Aorta (tissue), 5 donors: ENCODE measurements at regions not wholly inside any gene's neighbourhood (a gene's known extent, or its start where the extent isn't known, plus 50 kb on each side); places are given as distances from the start of the nearest gene placed in this dataset.

Experiments
- ATAC-seq: fragments of 200-7000 bp; cut with Tn5 transposase; one replicate; pipeline ENCODE4 v1.9.1; 2022; ENCODE audit warnings: moderate library complexity; ENCODE audit not compliant: low FRiP score
- DNase-seq, 2 donors: peaks; one replicate each; pipeline ENCODE4 v3.0.0-alpha.2; 2020
- H3K27ac ChIP-seq, 2 donors: one replicate each; pipeline ENCODE4 v1.5.1; 2013; ENCODE audit warnings: low read length in 2 of 2, mild to moderate bottlenecking in 2 of 2, moderate library complexity in 2 of 2, control low read depth in 1 of 2, inconsistent platforms in 1 of 2, low read depth in 1 of 2
- H3K27me3 ChIP-seq, 2 donors: one replicate each; pipeline ENCODE4 v1.6.1; 2013; ENCODE audit warnings: control low read depth in 1 of 2, low read length in 1 of 2, mild to moderate bottlenecking in 1 of 2, moderate library complexity in 1 of 2; ENCODE audit not compliant: insufficient read depth in 2 of 2, control insufficient read depth in 1 of 2
- H3K36me3 ChIP-seq, 2 donors: one replicate each; pipeline ENCODE4 v1.6.1; 2013; ENCODE audit warnings: control low read depth in 1 of 2, low read length in 1 of 2, mild to moderate bottlenecking in 1 of 2; ENCODE audit not compliant: insufficient read depth in 2 of 2, control insufficient read depth in 1 of 2
- H3K4me1 ChIP-seq, 2 donors: one replicate each; pipeline ENCODE4 v1.6.1; 2013; ENCODE audit warnings: low read length in 2 of 2, control low read depth in 1 of 2, mild to moderate bottlenecking in 1 of 2, moderate library complexity in 1 of 2; ENCODE audit not compliant: insufficient read depth in 2 of 2, control insufficient read depth in 1 of 2
- H3K4me3 ChIP-seq, 2 donors: one replicate each; pipeline ENCODE4 v1.5.1; 2013; ENCODE audit warnings: low read length in 2 of 2, control low read depth in 1 of 2, mild to moderate bottlenecking in 1 of 2
- H3K9me3 ChIP-seq: one replicate; pipeline ENCODE4 v1.6.1; 2013; ENCODE audit warnings: mild to moderate bottlenecking, low read length; ENCODE audit not compliant: control insufficient read depth
- WGBS, 2 donors: extraction: QIAGEN DNeasy Blood & Tissue Kit; methylation state at CpG; one replicate each; pipeline ENCODE4 v1.1.7; 2013; 5-methylcytosine and 5-hydroxymethylcytosine counted together
- intact Hi-C, 2 donors: fragments of 100-400 bp; cut with DNase I; formaldehyde crosslinking; loops; one replicate each; pipeline versions ENCODE4 v1.14.2 to v1.15.0; 2022
- donor health status: healthy with polysubstance abuse.
- donor health status: Bipolar disorder and iron deficiency.
- donor health status: DM: no; HTN: no; CAD: no.
- donor health status: DM: no; HTN: no; CAD: no.
- donor health status: DM: yes; HTN: yes; CAD: no.

DNA sequence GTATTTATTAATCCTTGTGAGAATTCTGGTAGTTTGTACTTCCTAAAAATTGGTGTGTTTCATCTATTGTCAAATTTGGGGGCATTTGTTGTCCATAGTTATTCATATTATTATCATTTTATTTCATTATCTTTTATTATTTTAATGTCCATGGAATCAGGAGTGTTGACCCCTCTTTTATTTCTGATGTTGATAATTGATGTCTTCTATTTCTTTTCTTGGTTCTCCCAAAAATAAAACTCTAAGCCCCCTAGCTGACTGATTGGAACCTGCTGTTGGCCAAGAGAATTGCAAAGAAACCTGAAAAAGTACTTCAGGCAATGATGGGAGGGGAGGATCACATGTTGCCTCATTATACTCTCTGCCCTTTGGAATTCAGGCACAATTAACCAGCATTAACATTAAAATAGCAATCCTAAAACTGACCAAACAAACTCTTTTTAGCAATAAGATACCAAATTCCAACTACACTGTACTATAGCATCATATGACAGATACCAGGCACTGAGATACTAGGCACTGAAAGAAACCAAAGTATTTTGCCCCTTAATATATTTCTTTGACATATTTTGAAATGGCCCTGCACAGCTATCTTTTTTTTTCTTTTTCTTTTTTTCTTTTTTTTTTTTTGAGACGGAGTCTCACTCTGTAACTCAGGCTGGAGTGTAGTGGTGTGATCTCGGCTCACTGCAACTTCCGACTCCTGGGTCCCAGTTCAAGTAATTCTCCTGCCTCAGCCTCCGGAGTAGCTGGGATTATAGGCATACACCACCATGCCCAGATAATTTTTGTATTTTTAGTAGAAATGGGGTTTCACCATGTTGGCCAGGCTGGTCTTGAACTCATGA, 1097.2 kb upstream of the CNTNAP5 start:
- Histone ChIP-seq H3K36me3 (no peaks in the 10 kb centered on the region), H3K9me3 (no peaks in the 10 kb centered on the region), H3K4me1 (no peaks in the 10 kb centered on the region), H3K27me3 (no peaks in the 10 kb centered on the region), H3K27ac (no peak overlapping the region), H3K4me3 (no peak overlapping the region)
- DNase-seq, result no peak
- no peak for ATAC-seq
- 73 to 74% methylated on average over 4 of the region's 4 CpGs for WGBS, 2 donors
- intact Hi-C loops, result no loop called here

DNA sequence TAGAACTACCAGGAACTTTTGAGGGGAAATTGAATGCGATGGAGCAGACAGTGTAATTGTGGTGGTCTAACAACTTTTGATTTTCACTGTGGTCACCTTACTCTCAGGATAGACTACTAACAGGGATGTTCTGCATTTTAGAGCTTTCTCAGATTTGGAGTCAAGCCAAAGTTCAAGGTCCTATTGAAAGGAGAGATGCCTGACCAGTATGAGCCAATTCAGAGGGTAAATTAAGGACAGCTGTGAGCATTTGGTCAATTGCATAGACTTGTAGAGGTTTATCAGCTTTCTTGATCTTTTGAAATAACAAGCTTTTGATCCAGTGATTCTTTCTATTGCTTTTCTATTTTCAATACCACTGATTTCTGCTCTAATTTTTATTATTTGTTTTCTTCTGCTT, 1095.7 kb upstream of the CNTNAP5 start:
- DNase-seq, result no peak
- H3K27me3 ChIP-seq, result no peaks in the 10 kb centered on the region
- no peak overlapping the region for H3K4me3 ChIP-seq
- 93 to 100% methylated on average over 1 of the region's 1 CpG for WGBS, 2 donors
- H3K27ac ChIP-seq, result no peak overlapping the region
- no peaks in the 10 kb centered on the region for H3K36me3 ChIP-seq
- no peaks in the 10 kb centered on the region for H3K4me1 ChIP-seq
- ATAC-seq, result no peak
- intact Hi-C loops, result no loop called here
- no peaks in the 10 kb centered on the region for H3K9me3 ChIP-seq

DNA sequence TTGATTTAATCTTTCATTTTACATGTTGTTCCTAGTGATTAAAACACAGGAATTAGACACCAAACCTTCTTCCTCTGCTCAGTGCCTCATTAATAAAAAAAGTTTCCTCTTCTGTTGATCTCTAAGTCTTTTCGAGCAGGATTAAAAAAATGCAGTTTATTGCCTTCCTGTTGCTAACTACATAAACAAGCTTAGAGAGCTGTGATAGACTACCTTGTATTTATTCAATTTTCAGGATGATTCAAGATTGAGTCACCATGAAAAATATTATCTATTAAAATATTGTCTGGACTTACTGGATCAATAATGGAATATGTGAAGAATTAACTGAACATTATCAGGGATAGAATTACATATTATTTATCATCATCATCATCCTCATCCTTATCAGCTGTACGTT, 1089.6 kb upstream of the CNTNAP5 start:
- Histone ChIP-seq H3K27ac (no peak overlapping the region), H3K4me1 (no peaks in the 10 kb centered on the region), H3K36me3 (no peaks in the 10 kb centered on the region), H3K27me3 (no peaks in the 10 kb centered on the region), H3K4me3 (no peak overlapping the region), H3K9me3 (no peaks in the 10 kb centered on the region)
- WGBS, 2 donors, result 48 to 52% methylated on average over 2 of the region's 2 CpGs
- ATAC-seq (no peak), DNase-seq (no peak)
- intact Hi-C loops, result no loop called here

DNA sequence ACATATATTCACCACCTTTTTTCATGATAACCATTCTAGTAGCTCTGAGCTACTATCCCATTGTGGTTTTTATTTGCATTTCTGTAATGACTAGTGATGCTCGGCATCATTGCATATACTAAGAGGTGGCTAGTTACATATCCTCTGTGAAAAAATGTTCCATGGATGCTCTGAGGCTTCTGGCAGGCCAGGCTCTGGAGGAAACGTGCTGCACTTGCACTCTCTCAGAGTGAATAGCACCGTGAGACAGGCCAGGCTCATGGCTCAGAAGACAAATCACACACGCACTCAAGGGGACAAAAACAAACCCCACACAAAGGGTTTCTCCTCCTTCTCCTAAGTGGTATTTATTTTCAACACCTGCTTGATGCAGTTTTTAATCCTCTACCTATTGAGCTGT, 1085.3 kb upstream of the CNTNAP5 start:
- 53 to 55% methylated on average over 4 of the region's 4 CpGs for WGBS, 2 donors
- Histone ChIP-seq H3K4me3 (no peak overlapping the region), H3K36me3 (no peaks in the 10 kb centered on the region), H3K27me3 (no peaks in the 10 kb centered on the region), H3K9me3 (no peaks in the 10 kb centered on the region), H3K27ac (no peak overlapping the region), H3K4me1 (no peaks in the 10 kb centered on the region)
- no peak for DNase-seq
- intact Hi-C loops, result no loop called here
- no peak for ATAC-seq

DNA sequence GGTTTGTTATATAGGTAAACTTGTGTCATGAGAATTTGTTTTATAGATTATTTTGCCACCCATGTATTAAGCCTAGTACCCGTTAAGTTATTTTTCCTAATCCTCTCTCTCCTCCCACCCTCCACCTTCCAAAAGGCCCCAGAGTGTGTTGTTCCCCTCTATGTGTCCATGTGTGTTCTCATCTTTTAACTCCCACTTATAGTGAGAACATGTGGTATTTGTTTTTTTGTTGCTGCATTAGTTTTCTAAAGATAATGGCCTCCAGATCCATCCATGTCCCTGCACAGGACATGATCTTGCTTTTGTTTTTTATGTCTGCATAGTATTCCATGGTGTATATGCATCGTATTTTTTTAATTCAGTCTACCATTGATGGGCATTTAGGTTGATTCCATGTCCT, 1075.6 kb upstream of the CNTNAP5 start:
- Histone ChIP-seq H3K4me3 (no peak overlapping the region), H3K27ac (no peak overlapping the region), H3K4me1 (no peaks in the 10 kb centered on the region), H3K9me3 (no peaks in the 10 kb centered on the region), H3K36me3 (no peaks in the 10 kb centered on the region), H3K27me3 (no peaks in the 10 kb centered on the region)
- ATAC-seq (no peak), DNase-seq (no peak)
- intact Hi-C loops, result no loop called here
- WGBS, 2 donors, result 88 to 89% methylated on average over 2 of the region's 2 CpGs

DNA sequence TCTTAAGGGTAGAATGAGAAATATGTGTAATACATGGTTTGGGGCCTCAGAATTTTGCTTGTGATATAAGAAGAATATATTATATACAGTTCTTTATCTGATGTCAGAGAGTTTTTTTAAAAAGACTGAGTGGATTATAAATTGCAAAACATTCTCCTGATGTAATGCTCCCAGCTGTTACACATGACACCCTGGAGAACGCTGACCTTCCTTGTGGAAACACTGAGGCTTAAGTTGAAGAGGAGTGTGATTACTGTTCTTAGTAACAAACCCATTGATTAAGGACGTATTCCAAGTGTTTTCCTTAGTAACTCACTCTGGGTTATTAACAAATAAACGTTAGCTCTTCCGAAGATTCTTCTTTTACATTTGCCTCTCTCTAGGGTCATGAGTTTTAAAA, 1069.3 kb upstream of the CNTNAP5 start:
- 32 to 42% methylated on average over 4 of the region's 4 CpGs for WGBS, 2 donors
- no peak for DNase-seq
- H3K4me3 ChIP-seq, result no peak overlapping the region
- no peaks in the 10 kb centered on the region for H3K27me3 ChIP-seq
- H3K27ac ChIP-seq, result no peak overlapping the region
- H3K9me3 ChIP-seq, result no peaks in the 10 kb centered on the region
- no peak for ATAC-seq
- intact Hi-C loops, result no loop called here
- H3K36me3 ChIP-seq, result no peaks in the 10 kb centered on the region
- H3K4me1 ChIP-seq, result no peaks in the 10 kb centered on the region

DNA sequence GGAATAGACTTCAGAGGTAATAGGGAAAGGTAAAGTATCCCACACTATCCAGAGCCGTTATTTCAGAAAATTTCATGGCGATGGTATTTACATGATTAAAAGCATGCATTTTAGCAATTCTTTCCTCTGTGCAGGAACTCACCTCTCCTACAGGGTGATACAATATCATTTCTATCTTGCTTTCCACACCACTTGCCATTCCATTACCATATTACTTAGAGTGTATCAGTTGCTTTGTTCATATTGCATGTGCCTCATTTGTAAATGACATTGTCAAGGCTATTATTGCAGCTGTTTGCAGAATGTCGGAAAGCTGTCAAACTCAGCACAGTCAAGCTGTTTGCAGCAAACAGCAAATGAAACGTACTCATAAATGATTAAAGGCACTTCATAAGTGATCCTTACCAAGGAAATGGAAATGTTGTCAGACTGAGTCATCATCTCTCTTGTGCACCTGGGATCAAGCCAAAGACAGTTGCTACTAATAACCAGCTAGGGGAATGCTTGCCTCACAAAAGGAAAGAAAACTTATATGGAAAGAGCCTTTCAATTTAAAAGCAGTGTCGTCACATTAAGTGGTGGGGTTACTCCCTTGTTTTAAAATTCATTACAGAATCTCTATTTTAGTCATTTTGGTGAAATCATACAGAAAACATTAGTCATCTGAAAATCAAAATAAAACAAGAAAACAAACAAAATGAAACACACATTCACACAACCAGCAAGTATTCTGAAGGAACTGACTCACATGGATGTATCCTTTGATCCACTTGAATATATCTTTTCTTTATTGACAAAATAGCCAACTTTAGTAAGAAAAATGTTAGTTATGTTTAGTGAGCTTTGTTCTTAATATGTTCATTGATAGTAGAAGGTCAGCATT, 1064.1 kb upstream of the CNTNAP5 start:
- DNase-seq (no peak), ATAC-seq (no peak)
- no peak overlapping the region for H3K4me3 ChIP-seq
- H3K36me3 ChIP-seq, result no peaks in the 10 kb centered on the region
- intact Hi-C loops, result no loop called here
- H3K9me3 ChIP-seq, result no peaks in the 10 kb centered on the region
- H3K27me3 ChIP-seq, result no peaks in the 10 kb centered on the region
- H3K27ac ChIP-seq, result no peak overlapping the region
- H3K4me1 ChIP-seq, result no peaks in the 10 kb centered on the region
- WGBS, 2 donors, result 61 to 64% methylated on average over 5 of the region's 5 CpGs

DNA sequence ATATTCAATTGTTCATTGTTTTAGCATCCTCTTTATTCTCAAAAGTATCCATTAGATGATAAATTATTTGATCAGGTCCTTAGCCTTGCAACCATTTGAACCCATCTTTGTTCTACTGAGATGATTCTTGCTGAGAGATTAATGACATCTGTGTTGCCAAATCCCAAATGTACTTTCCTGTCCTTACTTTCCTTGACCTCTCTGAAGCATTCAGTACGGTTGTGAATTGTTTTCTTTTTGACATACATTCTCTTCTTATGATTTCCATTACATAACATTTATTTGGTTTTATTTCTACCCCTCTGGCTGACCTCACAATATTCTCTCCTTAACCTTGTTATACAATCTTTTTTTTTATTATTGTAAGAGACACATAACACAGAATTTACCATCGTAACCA, 1058.6 kb upstream of the CNTNAP5 start:
- Histone ChIP-seq H3K4me1 (no peaks in the 10 kb centered on the region), H3K9me3 (no peaks in the 10 kb centered on the region), H3K36me3 (no peaks in the 10 kb centered on the region), H3K4me3 (no peak overlapping the region), H3K27ac (no peak overlapping the region), H3K27me3 (no peaks in the 10 kb centered on the region)
- intact Hi-C loops, result no loop called here
- DNase-seq (no peak), ATAC-seq (no peak)
- 58 to 69% methylated on average over 2 of the region's 2 CpGs for WGBS, 2 donors

DNA sequence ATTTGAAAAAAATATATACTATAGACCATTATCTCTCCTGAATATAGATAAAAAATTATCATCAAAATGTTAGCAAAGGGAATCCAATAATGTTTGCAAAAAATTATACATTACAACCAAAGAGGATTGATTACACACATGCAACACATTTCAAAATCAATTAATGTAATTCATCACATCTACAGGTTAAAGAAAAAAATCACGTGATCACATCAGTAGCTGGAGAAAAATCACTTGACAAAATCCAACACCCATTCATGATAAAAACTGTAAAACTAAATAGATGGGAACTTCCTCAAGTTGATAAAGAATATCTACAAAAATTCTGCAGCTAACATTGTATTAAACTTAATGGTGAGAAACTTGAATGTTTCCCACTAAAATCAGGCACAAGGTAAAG, 1047.5 kb upstream of the CNTNAP5 start:
- no peak for ATAC-seq
- no peaks in the 10 kb centered on the region for H3K4me1 ChIP-seq
- WGBS, 2 donors, result 68 to 70% methylated on average over 1 of the region's 1 CpG

More for the DNA sequence above, 1047.5 kb upstream of the CNTNAP5 start:
- no peak for DNase-seq
- no peaks in the 10 kb centered on the region for H3K36me3 ChIP-seq
- H3K27ac ChIP-seq, result no peak overlapping the region
- H3K27me3 ChIP-seq, result no peaks in the 10 kb centered on the region
- H3K9me3 ChIP-seq, result no peaks in the 10 kb centered on the region
- intact Hi-C loops, result no loop called here
- no peak overlapping the region for H3K4me3 ChIP-seq
